Endodermal cell (in vitro differentiated cells): ENCODE measurements at regions not wholly inside any gene's neighbourhood (a gene's known extent, or its start where the extent isn't known, plus 50 kb on each side); places are given as distances from the start of the nearest gene placed in this dataset.

ENCODE experiments used
- DNase-seq: peaks from one replicate; pipeline ENCODE4 v3.0.0-alpha.2; 2017
- H3K27ac ChIP-seq: 2 replicates; pipeline ENCODE4 v1.5.1; 2013; ENCODE audit warnings: mild to moderate bottlenecking, low read depth, low read length, moderate library complexity
- H3K27me3 ChIP-seq: 2 replicates; pipeline ENCODE4 v1.6.1; 2013; ENCODE audit warnings: mild to moderate bottlenecking, low read length, moderate library complexity; ENCODE audit not compliant: insufficient read depth, control insufficient read depth, poor library complexity, severe bottlenecking
- H3K36me3 ChIP-seq: 2 replicates; pipeline ENCODE4 v1.7.0; 2013; ENCODE audit warnings: mild to moderate bottlenecking, low read length, moderate library complexity; ENCODE audit not compliant: control insufficient read depth, insufficient read depth
- H3K4me1 ChIP-seq: one replicate; pipeline ENCODE4 v1.7.0; 2013; ENCODE audit warnings: low read length; ENCODE audit not compliant: control insufficient read depth, insufficient read depth
- H3K4me3 ChIP-seq: 2 replicates; pipeline ENCODE4 v1.5.1; 2013; ENCODE audit warnings: mild to moderate bottlenecking, low read length, moderate library complexity
- H3K9ac ChIP-seq: 2 replicates; pipeline ENCODE4 v1.6.1; 2013; ENCODE audit warnings: mild to moderate bottlenecking, low read length, moderate library complexity; ENCODE audit not compliant: poor library complexity, severe bottlenecking; ENCODE audit errors: extremely low read depth
- H3K9me3 ChIP-seq: 2 replicates; pipeline ENCODE4 v1.6.1; 2013; ENCODE audit warnings: mild to moderate bottlenecking, low read length, moderate library complexity; ENCODE audit not compliant: control insufficient read depth
- H3K27ac Mint-ChIP-seq: 2 replicates; pipeline ENCODE4 v1.8.0; 2020; ENCODE audit warnings: mixed read lengths
- H3K27me3 Mint-ChIP-seq: 2 replicates; pipeline ENCODE4 v1.8.0; 2021; ENCODE audit warnings: mild to moderate bottlenecking, mixed read lengths; ENCODE audit not compliant: insufficient read depth
- H3K36me3 Mint-ChIP-seq: 2 replicates; pipeline ENCODE4 v1.8.0; 2020; ENCODE audit warnings: low read depth, mixed read lengths
- H3K4me1 Mint-ChIP-seq: 2 replicates; pipeline ENCODE4 v1.8.0; 2020; ENCODE audit warnings: mixed read lengths
- H3K4me3 Mint-ChIP-seq: 2 replicates; pipeline ENCODE4 v1.8.0; 2020; ENCODE audit warnings: mild to moderate bottlenecking, moderate library complexity, mixed read lengths
- H3K9me3 Mint-ChIP-seq: 2 replicates; pipeline ENCODE4 v1.8.0; 2020; ENCODE audit warnings: mild to moderate bottlenecking, mixed read lengths
- CTCF ChIP-seq: fragments of 200-600 bp; sonication (generic); conservative IDR thresholded peaks from 2 replicates; pipeline ENCODE4 v1.5.0; 2021; ENCODE audit warnings: antibody characterized with exemption, mild to moderate bottlenecking
- WGBS, 2 experiments: methylation state at CpG; one replicate each; pipeline versions ENCODE4 v1.1.5 to v1.1.7; 2013; ENCODE audit warnings: missing lambda C conversion rate in 2 of 2, mixed read lengths in 1 of 2; ENCODE audit not compliant: insufficient coverage in 1 of 2, insufficient read length in 1 of 2; 5-methylcytosine and 5-hydroxymethylcytosine counted together

DNA sequence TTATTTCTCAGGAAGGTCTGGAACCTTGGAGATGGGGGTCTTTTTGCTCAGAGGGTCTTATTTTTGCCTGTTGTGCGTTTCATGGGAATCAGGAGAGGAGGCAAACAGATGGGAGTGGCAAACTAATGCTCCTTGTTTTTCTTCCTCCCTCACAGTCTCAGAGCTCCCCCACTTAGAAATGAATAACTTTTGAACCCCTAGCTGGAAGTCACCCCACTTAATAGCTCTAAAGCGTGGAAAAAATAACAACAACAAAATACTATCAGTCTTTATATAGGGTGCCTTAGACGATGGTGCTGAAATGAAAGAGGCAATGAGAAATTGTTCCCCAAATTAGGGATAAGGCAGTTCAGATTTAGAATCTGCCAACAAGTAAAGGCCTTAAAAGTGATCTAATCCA lies 76.8 kb upstream of the BDNF start:
- Histone ChIP-seq H3K27ac (no peak overlapping the region), H3K4me1 (no peaks in the 10 kb centered on the region), H3K9me3 (no peaks in the 10 kb centered on the region), H3K9ac (no peak overlapping the region), H3K4me3 (no peak overlapping the region), H3K36me3 (no peaks in the 10 kb centered on the region), H3K27me3 (peaks cover 38% of the 10 kb centered on the region)
- WGBS, 2 experiments, result 95% methylated on average over 3 of the region's 3 CpGs; no CpG with 5 or more reads in 1 of the 2 experiments
- Mint-ChIP-seq H3K27ac (no peak overlapping the region), H3K36me3 (no peaks in the 10 kb centered on the region), H3K4me3 (no peak overlapping the region), H3K27me3 (peaks cover 22% of the 10 kb centered on the region), H3K9me3 (no peaks in the 10 kb centered on the region), H3K4me1 (no peaks in the 10 kb centered on the region)
- TF ChIP-seq CTCF, result no peak
- no peak for DNase-seq

- Histone ChIP-seq H3K9me3 (no peaks in the 10 kb centered on the region), H3K9ac (no peak overlapping the region), H3K27me3 (peaks cover 34% of the 10 kb centered on the region), H3K4me1 (no peaks in the 10 kb centered on the region), H3K27ac (no peak overlapping the region), H3K36me3 (no peaks in the 10 kb centered on the region), H3K4me3 (no peak overlapping the region)
- TF ChIP-seq CTCF, result no peak
- Mint-ChIP-seq H3K9me3 (no peaks in the 10 kb centered on the region), H3K27me3 (peaks cover 13% of the 10 kb centered on the region), H3K4me3 (no peak overlapping the region), H3K4me1 (no peaks in the 10 kb centered on the region), H3K27ac (no peak overlapping the region), H3K36me3 (no peaks in the 10 kb centered on the region)
- WGBS, 2 experiments, result 85 to 100% methylated on average over 1 of the region's 1 CpG
- no peak for DNase-seq
Observed at GRCh38 chr11:27773884-27774283, 73.6 kb upstream of the BDNF start.

DNA sequence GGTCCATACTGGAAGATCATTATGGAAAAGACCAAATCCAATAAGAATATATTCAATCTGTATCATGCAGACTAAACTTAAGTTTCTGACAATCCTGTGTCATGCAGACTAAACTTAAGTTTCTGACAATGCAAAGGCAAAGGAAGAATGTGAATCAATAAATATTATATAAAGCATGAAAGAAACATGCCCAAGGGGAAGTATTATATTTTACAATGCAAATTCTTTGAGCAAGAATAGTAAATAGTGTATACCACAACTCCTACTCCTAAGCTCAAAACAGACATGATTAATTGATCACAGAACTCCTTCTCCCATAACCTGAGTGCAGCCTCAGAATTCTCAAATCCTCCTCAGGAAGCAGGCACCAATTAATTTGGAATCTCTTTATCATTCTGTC lies 71.3 kb upstream of the BDNF start:
- Histone ChIP-seq H3K4me1 (no peaks in the 10 kb centered on the region), H3K9me3 (no peaks in the 10 kb centered on the region), H3K9ac (no peak overlapping the region), H3K4me3 (no peak overlapping the region), H3K27me3 (peaks cover 23% of the 10 kb centered on the region), H3K27ac (no peak overlapping the region), H3K36me3 (no peaks in the 10 kb centered on the region)
- Mint-ChIP-seq H3K4me3 (no peak overlapping the region), H3K9me3 (no peaks in the 10 kb centered on the region), H3K4me1 (no peaks in the 10 kb centered on the region), H3K27me3 (peaks cover 9% of the 10 kb centered on the region), H3K27ac (no peak overlapping the region), H3K36me3 (no peaks in the 10 kb centered on the region)
- no peak for DNase-seq
- no peak for TF ChIP-seq CTCF
